HG03520 (cell line): ENCODE measurements at regions not wholly inside any gene's neighbourhood (a gene's known extent, or its start where the extent isn't known, plus 50 kb on each side); places are given as distances from the start of the nearest gene placed in this dataset.
"Not testable (repeated sequence)": the region's sequence is repeated elsewhere in the genome, so short reads cannot be mapped to it uniquely, and the experiment has no call there.

Experiments
- ATAC-seq: cut with Tn5 transposase; IDR thresholded peaks from one replicate; pipeline ENCODE4 v1.9.1; 2021; ENCODE audit warnings: mild to moderate bottlenecking, moderate library complexity; ENCODE audit not compliant: unreplicated experiment

- no peak for ATAC-seq
These were observed 126.5 kb upstream of the MEX3C start for GRCh38 chr18:51323961-51324360.

DNA sequence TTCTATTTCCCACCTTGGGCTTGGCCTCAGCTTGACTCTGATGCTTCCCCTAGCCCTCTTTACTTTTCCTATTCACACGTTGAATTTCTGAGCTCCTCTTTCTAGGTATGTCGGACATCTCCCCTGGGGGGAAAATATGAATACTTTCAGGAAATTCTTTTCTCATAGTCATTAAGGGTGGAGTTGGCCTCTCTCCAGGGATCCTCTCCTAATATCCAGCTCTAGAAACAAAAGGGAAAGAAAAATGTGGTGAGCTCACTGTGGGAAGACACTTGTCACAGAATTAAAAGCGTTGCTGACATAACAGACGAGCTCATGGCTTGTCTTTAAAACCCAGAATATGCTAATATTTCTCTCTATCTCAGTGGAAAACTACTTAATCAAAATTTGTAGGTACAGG is 132.7 kb upstream of the MEX3C start:
- no peak for ATAC-seq

DNA sequence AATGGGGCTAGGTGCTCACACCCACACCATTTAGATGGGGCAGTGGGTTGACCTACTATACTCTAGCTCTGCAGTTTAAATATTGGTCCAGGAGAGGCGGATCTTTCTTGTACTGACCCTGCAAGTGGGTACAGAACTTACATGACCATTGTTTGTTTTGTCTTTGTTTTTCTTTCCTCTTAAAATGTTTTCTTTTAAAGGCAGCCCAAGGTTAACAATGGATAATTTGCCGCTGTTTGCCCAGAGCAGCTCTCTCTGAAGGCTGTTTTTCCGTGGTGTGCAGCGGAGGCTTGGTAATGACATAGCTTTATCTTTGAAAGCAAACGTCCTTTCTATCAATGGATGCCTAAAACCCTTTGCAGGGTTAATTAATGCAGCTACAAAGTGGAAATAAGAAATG is 133.3 kb upstream of the MEX3C start:
- ATAC-seq: no peak

DNA sequence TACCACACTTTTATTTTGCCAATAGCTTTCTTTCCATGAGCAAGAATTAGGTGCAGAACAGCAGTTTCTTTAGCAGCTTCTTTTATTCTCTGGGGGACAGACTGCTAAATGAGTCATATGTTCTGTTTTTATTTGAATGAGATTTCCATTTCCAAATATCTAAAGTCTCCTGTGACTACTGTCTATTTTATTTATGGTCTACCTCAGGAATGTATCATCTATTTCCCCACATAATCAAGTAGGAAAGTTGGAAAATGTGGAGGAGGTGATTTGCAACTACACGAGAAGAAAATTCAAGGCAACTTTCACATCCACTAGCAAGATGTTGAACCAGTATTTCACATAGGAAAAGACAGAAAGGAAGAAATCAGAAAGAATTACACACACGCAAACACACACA is 139.9 kb upstream of the MEX3C start:
- ATAC-seq: no peak

DNA sequence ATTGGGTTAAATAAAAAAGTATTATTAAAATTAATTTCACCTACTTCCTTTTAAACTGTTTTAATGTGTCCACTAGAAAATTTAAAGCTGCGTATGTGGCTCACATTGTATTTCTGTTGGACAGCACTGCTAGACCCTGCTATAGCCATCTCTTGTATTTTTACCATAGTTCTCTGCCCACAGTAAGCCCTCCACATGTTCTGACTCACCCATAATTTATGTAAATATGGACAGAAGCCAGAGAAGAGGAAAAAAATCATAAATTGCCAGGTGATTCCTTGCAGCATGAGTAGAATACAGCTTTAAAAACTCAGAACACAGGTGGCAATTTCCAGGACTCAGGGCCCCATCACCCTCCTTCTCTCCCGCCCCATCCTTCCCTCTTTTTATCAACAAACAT is 142.4 kb upstream of the MEX3C start:
- ATAC-seq: no peak

DNA sequence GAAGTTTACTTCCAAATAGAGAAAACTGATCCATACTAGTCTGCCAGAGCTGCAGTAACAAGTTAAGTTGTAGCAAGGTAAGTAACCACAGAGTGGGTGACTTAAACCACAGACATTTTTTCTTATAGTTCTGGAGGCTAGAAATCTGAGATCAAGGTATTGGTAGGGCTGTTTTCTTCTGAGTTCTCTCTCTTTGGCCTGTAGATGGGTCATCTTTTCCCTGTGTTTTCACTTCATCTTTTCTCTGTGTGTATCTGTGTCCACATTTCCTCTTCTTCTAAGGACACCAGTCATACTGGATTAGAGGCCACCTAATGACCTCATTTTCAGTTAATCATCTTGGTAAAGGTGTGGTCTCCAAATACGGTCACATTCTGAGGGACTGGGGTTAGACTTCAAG is 142.9 kb upstream of the MEX3C start:
- no peak for ATAC-seq

DNA sequence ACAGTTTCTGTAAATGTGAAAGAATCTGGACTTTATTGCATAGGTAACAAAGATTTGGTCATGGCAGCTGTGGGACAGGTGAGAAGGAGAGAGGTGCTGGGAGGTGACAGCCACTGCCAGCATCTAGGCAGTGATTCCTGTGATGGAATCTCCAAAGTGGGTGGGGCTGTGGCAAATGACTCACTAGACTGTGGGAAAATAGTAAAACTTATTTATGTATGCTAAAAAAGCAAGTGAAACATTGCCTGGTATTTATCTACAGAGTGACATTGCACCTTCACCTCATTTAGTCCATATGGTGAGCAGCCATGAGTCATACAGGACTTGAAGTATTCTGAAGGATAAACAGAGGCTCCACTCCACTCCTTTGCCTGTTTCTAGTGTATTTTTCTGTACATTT is 145.3 kb upstream of the MEX3C start:
- ATAC-seq: no peak

DNA sequence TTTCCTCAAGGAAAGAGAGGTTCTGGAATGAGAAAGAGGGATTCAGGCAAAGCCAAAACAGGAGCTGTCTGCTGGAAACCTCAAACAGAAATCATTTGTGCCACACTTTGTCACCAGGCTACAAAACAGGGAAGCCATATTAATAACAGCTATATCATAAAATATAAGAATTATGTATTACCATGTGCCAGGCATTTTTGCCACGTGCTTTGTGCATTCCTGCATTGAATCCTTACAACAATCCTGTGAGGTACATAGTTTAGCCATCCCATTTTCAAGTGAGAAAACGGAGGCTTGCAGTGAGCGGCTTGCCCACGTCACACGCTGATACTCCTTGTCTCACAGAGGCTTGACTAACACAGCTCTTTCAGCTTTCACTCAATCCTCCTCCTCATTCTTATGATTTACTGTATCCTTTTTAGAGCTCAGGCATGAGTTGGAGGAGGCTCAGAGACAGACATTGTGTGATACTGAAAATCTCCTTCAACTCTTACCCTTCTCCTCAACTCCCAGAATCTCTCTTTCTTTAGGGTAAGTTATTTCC is 148.4 kb upstream of the MEX3C start:
- ATAC-seq: no peak

DNA sequence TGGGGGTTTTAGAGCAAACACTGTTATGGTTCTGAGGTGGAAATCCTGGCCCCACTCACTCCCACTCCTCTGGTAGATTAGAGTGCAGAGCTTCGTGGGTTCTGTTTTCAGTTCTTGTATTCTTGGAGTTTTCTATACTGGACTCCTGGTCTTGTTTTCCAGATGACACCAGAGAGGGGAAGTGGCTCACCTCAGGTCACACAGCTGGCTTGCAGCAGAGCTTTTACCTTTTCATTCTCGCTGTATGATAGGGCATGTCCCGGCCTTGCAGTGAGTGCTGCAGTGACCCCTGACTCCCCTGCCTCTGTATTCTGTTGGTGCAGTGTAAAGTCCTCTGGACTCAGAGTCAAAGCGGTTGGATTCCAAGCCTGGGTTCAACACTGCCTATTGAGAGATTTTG is 148.9 kb upstream of the MEX3C start:
- no peak for ATAC-seq

DNA sequence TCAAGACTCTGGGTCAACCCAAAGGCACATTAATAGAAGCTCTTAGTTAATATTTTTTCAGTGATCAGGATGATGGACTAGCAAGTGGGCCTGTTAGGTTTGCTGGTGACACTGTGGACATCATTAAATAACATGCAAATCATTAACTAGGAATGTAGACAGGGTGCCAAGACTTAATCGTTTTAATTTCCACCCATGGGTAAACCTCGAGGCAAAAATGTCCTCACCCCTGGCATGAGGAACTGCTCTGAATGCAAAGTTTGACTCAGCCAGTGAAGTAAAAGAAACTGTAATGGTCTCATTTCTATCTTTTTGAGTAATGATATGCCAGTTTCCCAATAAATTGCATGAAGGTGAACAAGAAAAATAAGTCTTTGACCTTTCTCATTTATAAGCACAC is 152.6 kb upstream of the MEX3C start:
- ATAC-seq: no peak

GRCh38 chr18:51355841-51356240 is 158.4 kb upstream of the MEX3C start:
- ATAC-seq: no peak

- not testable (repeated sequence) for ATAC-seq
These were observed 162.8 kb upstream of the MEX3C start for GRCh38 chr18:51360301-51360700.

GRCh38 chr18:51361130-51361860 is 163.8 kb upstream of the MEX3C start:
- peak; percentile 78 for ATAC-seq

GRCh38 chr18:51363384-51363783 is 165.9 kb upstream of the MEX3C start:
- no peak for ATAC-seq

DNA sequence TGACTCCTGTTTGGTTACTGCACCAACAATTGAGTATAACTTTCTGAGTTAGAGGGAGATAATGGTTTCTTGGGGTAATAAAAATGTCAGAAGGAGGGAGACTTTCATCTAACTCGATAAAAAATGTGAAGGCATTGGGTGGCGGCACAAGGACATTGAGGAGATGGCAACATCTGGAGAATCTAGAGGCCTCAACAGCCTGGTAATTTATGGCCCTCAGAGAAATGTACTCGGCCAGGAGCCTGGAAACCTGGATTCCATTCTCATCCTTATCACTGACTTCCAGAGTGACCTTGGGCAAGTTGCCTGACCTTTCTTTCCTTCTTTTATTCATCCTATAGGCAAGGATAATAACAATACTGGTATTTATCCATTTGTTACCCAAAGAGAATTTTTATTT is 173.5 kb upstream of the MEX3C start:
- ATAC-seq: no peak

DNA sequence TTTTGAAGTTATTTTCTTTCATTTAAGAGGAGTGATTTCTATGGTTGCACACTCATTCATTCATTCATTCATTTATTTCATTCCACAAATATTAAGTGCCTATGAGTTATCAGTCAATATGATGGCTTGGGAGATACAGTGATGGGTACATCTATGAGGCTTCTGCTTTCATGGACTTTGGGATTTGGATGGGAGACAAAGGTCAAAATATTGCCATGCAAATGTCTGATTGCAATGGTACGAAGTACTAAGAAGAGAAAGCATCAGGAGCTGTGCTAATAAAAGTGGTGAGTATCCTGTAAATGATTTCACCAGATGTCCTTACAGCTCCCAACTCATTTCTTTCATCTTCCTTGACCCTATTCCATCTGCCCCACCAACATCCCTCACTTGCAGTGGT is 174.4 kb upstream of the MEX3C start:
- no peak for ATAC-seq

GRCh38 chr18:51382081-51382480 is 184.6 kb upstream of the MEX3C start:
- no peak for ATAC-seq

GRCh38 chr18:51383116-51383515 is 185.6 kb upstream of the MEX3C start:
- no peak for ATAC-seq

- ATAC-seq: no peak
These were observed 186.2 kb upstream of the MEX3C start for GRCh38 chr18:51383711-51384110.

- no peak for ATAC-seq
These were observed 187.8 kb upstream of the MEX3C start for GRCh38 chr18:51385270-51385669.

GRCh38 chr18:51390702-51391101 is 193.2 kb upstream of the MEX3C start:
- no peak for ATAC-seq

DNA sequence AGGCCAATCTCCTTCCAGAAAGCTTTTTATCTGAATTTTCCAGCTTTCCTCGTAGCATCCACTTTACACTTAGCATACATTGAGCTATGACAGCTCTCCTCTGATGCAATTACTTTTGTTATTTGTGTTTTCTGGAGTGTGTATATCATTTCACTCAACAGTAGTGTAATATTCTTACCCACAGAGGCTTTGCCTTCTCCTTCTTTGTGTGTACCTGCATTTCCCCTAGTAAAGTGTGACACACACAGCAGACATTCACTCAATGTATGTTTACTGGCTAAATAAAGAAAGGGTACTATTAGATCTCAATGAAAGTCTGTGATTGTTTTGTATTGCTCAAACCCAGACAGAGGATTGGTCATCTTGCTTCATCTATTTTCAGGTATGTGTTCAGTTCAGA is 193.7 kb upstream of the MEX3C start:
- ATAC-seq: no peak

GRCh38 chr18:51391731-51392130 is 194.2 kb upstream of the MEX3C start:
- ATAC-seq: no peak
